SK-N-SH (cell line): ENCODE measurements at regions not wholly inside any gene's neighbourhood (a gene's known extent, or its start where the extent isn't known, plus 50 kb on each side); places are given as distances from the start of the nearest gene placed in this dataset.

Experiments used
- CTCF ChIA-PET: fragments of 300-600, 350-600 bp; formaldehyde crosslinking; extraction: SDS; loops from one replicate; lab custom pipeline; 2021; lab: Yijun Ruan, JAX
- POLR2A ChIA-PET: fragments of 350-600 bp; sonication (Branson Sonifier 250); formaldehyde crosslinking; extraction: SDS; loops from one replicate; lab custom pipeline; 2020; ENCODE audit warnings: antibody characterized with exemption, inconsistent platforms; lab: Yijun Ruan, JAX
- DNase-seq: peaks from one replicate; pipeline ENCODE4 v3.0.0; 2012
- H2AFZ ChIP-seq: fragments of 200-600 bp; sonication (generic); 2 replicates; pipeline ENCODE4 v1.8.1; 2016; ENCODE audit warnings: antibody characterized with exemption, mild to moderate bottlenecking, low read depth
- H3F3A ChIP-seq: fragments of 200-600 bp; sonication (generic); replicated peaks from 2 replicates; pipeline ENCODE3; 2016; ENCODE audit warnings: antibody characterized with exemption, mild to moderate bottlenecking; ENCODE audit not compliant: insufficient read depth
- H3K27ac ChIP-seq, 2 experiments: fragments of 200-500 bp in 1 of 2; fragments of 200-600 bp in 1 of 2; sonication (Bioruptor generic) in 1 of 2; sonication (generic), shearing (Covaris generic) in 1 of 2; 2 replicates each; pipeline versions ENCODE4 v1.5.1 to v1.6.1; 2014 to 2016; ENCODE audit warnings: low read depth in 2 of 2, inconsistent platforms in 1 of 2, low read length in 1 of 2, mild to moderate bottlenecking in 1 of 2, mixed read lengths in 1 of 2
- H3K27me3 ChIP-seq: fragments of 200-600 bp; sonication (generic), shearing (Covaris generic); 2 replicates; pipeline ENCODE4 v1.6.1; 2016; ENCODE audit warnings: mixed run types; ENCODE audit not compliant: insufficient read depth
- H3K36me3 ChIP-seq, 2 experiments: fragments of 200-500 bp in 1 of 2; fragments of 200-600 bp in 1 of 2; sonication (Bioruptor generic) in 1 of 2; sonication (generic) in 1 of 2; replicated peaks in 1 of 2; 2 replicates each; pipeline versions ENCODE3 to v1.5.1; 2014 to 2016; ENCODE audit warnings: low read length in 1 of 2, mild to moderate bottlenecking in 1 of 2; ENCODE audit not compliant: insufficient read depth in 2 of 2, control insufficient read depth in 1 of 2
- H3K4me1 ChIP-seq, 2 experiments: fragments of 200-500 bp in 1 of 2; fragments of 200-600 bp in 1 of 2; sonication (Bioruptor generic) in 1 of 2; sonication (generic), shearing (Covaris generic) in 1 of 2; 2 replicates each; pipeline versions ENCODE4 v1.5.1 to v1.6.1; 2014 to 2016; ENCODE audit warnings: low read depth in 1 of 2, low read length in 1 of 2, mixed run types in 1 of 2; ENCODE audit not compliant: insufficient read depth in 2 of 2, control insufficient read depth in 1 of 2
- H3K4me2 ChIP-seq: fragments of 200-600 bp; sonication (generic), shearing (Covaris generic); 2 replicates; pipeline ENCODE4 v1.6.1; 2017; ENCODE audit warnings: mixed run types
- H3K4me3 ChIP-seq, 2 experiments: fragments of 200-500 bp in 1 of 2; fragments of 200-600 bp in 1 of 2; sonication (Bioruptor generic) in 1 of 2; sonication (generic), shearing (Covaris generic) in 1 of 2; 2 replicates each; pipeline versions ENCODE4 v1.5.1 to v1.8.1; 2014 to 2016; ENCODE audit warnings: low read depth in 2 of 2, inconsistent platforms in 1 of 2, low read length in 1 of 2, mild to moderate bottlenecking in 1 of 2, mixed read lengths in 1 of 2, moderate library complexity in 1 of 2
- H3K79me2 ChIP-seq: fragments of 200-600 bp; sonication (generic); 2 replicates; pipeline ENCODE4 v1.8.1; 2017; ENCODE audit warnings: mild to moderate bottlenecking; ENCODE audit not compliant: insufficient read depth
- H3K9ac ChIP-seq: fragments of 200-600 bp; sonication (generic); 2 replicates; pipeline ENCODE4 v1.6.1; 2017; ENCODE audit warnings: mixed run types
- H3K9me2 ChIP-seq: fragments of 200-600 bp; sonication (generic); 2 replicates; pipeline ENCODE4 v1.6.1; 2017; ENCODE audit warnings: mixed run types
- H3K9me3 ChIP-seq: fragments of 200-600 bp; sonication (generic); 2 replicates; pipeline ENCODE4 v1.6.1; 2017; ENCODE audit warnings: mixed run types, mild to moderate bottlenecking, moderate library complexity
- H4K20me1 ChIP-seq: fragments of 200-600 bp; sonication (generic); 2 replicates; pipeline ENCODE4 v1.6.1; 2017; ENCODE audit warnings: mild to moderate bottlenecking, mixed run types; ENCODE audit not compliant: insufficient read depth
- CTCF ChIP-seq: fragments of 200-600 bp; sonication (generic); IDR thresholded peaks from 2 replicates; pipeline ENCODE4 v1.6.1; 2017; ENCODE audit warnings: antibody characterized with exemption, mild to moderate bottlenecking, moderate library complexity
- EP300 ChIP-seq, 2 experiments: IDR thresholded peaks; 2 replicates each; pipeline versions ENCODE4 v1.4.0 to v1.6.1; 2012; ENCODE audit warnings: borderline replicate concordance in 1 of 2, low read depth in 1 of 2, low read length in 1 of 2
- FOSL2 ChIP-seq: IDR thresholded peaks from 2 replicates; pipeline ENCODE4 v1.4.0; 2012; ENCODE audit warnings: low read depth, mild to moderate bottlenecking, moderate library complexity, borderline replicate concordance
- FOXJ3 ChIP-seq: sonication (generic); formaldehyde crosslinking; IDR thresholded peaks from 2 replicates; pipeline ENCODE4 v1.5.1; 2020; ENCODE audit warnings: mild to moderate bottlenecking, missing genetic modification reagents
- FOXM1 ChIP-seq: IDR thresholded peaks from 2 replicates; pipeline ENCODE4 v1.4.0; 2012; ENCODE audit warnings: low read depth, mild to moderate bottlenecking
- GATA2 ChIP-seq: sonication (generic); formaldehyde crosslinking; IDR thresholded peaks from 2 replicates; pipeline ENCODE4 v1.5.0; 2020; ENCODE audit warnings: mild to moderate bottlenecking, missing genetic modification reagents
- IRF3 ChIP-seq: fragments of 150-350 bp; IDR thresholded peaks from 2 replicates; pipeline ENCODE4 v1.6.1; 2016; ENCODE audit warnings: mild to moderate bottlenecking, low read depth, low read length
- MAX ChIP-seq: IDR thresholded peaks from 2 replicates; pipeline ENCODE4 v1.4.0; 2012; ENCODE audit warnings: low read depth
- MXI1 ChIP-seq: IDR thresholded peaks from 2 replicates; pipeline ENCODE4 v1.6.1; 2012; ENCODE audit warnings: mild to moderate bottlenecking, low read depth, low read length, improper control_type of control experiment
- NRF1 ChIP-seq: IDR thresholded peaks from 2 replicates; pipeline ENCODE4 v1.6.1; 2012; ENCODE audit warnings: low read depth, mild to moderate bottlenecking, low read length
- PBX3 ChIP-seq: IDR thresholded peaks from 2 replicates; pipeline ENCODE4; 2012
- RAD21 ChIP-seq: IDR thresholded peaks from 2 replicates; pipeline ENCODE4 v1.6.1; 2012; ENCODE audit warnings: mild to moderate bottlenecking, low read length
- RCOR1 ChIP-seq: fragments of 150-350 bp; IDR thresholded peaks from 2 replicates; pipeline ENCODE4 v1.6.1; 2017; ENCODE audit warnings: antibody characterized with exemption, low read length
- RFX5 ChIP-seq: IDR thresholded peaks from 2 replicates; pipeline ENCODE4 v1.6.1; 2012; ENCODE audit warnings: mild to moderate bottlenecking, improper control_type of control experiment, low read length
- RXRA ChIP-seq: IDR thresholded peaks from 2 replicates; pipeline ENCODE4 v1.4.0; 2012; ENCODE audit warnings: low read depth, mild to moderate bottlenecking, borderline replicate concordance
- TAF1 ChIP-seq: IDR thresholded peaks from 2 replicates; pipeline ENCODE4 v1.6.1; 2012; ENCODE audit warnings: low read depth, mild to moderate bottlenecking, low read length, moderate library complexity, borderline replicate concordance
- TCF12 ChIP-seq: IDR thresholded peaks from 2 replicates; pipeline ENCODE4 v1.4.0; 2012
- USF1 ChIP-seq: IDR thresholded peaks from 2 replicates; pipeline ENCODE4 v1.4.0; 2012; ENCODE audit warnings: low read depth, borderline replicate concordance
- USF2 ChIP-seq: fragments of 150-350 bp; IDR thresholded peaks from 2 replicates; pipeline ENCODE4 v1.6.1; 2017; ENCODE audit warnings: antibody characterized with exemption, low read length, low read depth, borderline replicate concordance
- YY1 ChIP-seq: IDR thresholded peaks from 2 replicates; pipeline ENCODE4 v1.4.0; 2012; ENCODE audit warnings: low read depth, mild to moderate bottlenecking
- ZBTB33 ChIP-seq: IDR thresholded peaks from 2 replicates; pipeline ENCODE4 v1.4.0; 2012; ENCODE audit warnings: low read depth, borderline replicate concordance
- WGBS: methylation state at CpG from one replicate; pipeline ENCODE4 v1.1.6; 2017; ENCODE audit warnings: low lambda C conversion rate; 5-methylcytosine and 5-hydroxymethylcytosine counted together

GRCh38 chr11:134616038-134616437, 204.0 kb upstream of the B3GAT1 start (continued):
- TF ChIP-seq CTCF, result no peak
- TF ChIP-seq RAD21, result no peak
- no peak for TF ChIP-seq PBX3

GRCh38 chr11:134615041-134615615, 203.1 kb upstream of the B3GAT1 start:
- Histone ChIP-seq H3K27ac (no peak overlapping the region), H3K4me2 (no peak overlapping the region), H3K9me3 (no peaks in the 10 kb centered on the region), H3K79me2 (no peaks in the 10 kb centered on the region), H2AFZ (no peak overlapping the region), H3K27me3 (no peaks in the 10 kb centered on the region), H3K9me2 (no peaks in the 10 kb centered on the region), H3K4me1 (no peaks in the 10 kb centered on the region), H4K20me1 (no peaks in the 10 kb centered on the region), H3K4me3 (no peak overlapping the region), H3F3A (no peaks in the 10 kb centered on the region), H3K36me3 (no peaks in the 10 kb centered on the region), H3K9ac (no peak overlapping the region)
- WGBS, result 29% methylated on average over 4 of the region's 5 CpGs
- TF ChIP-seq FOXM1, result no peak
- no peak for TF ChIP-seq MXI1
- no peak for TF ChIP-seq NRF1
- no peak for TF ChIP-seq RFX5
- TF ChIP-seq RCOR1, result no peak
- no peak for TF ChIP-seq USF2
- TF ChIP-seq ZBTB33, result no peak
- no peak for TF ChIP-seq TCF12
- TF ChIP-seq RXRA, result no peak
- no peak for TF ChIP-seq FOXJ3 (CRISPR knock-in tag)
- TF ChIP-seq TAF1, result no peak
- no peak for TF ChIP-seq EP300 (IDR thresholded peaks at IDR 0.05; ENCODE audit: borderline replicate concordance in 1 of 2, low read depth in 1 of 2, low read length in 1 of 2)
- TF ChIP-seq IRF3, result no peak
- TF ChIP-seq MAX, result no peak
- no peak for TF ChIP-seq USF1
- no peak for TF ChIP-seq GATA2 (CRISPR knock-in tag)
- no peak for TF ChIP-seq RAD21
- TF ChIP-seq YY1, result no peak
- TF ChIP-seq FOSL2, result no peak
- no peak for DNase-seq
- ChIA-PET CTCF (no interaction called here), POLR2A (no interaction called here)
